Tibial nerve (tissue), 4 donors: ENCODE measurements at regions not wholly inside any gene's neighbourhood (a gene's known extent, or its start where the extent isn't known, plus 50 kb on each side); places are given as distances from the start of the nearest gene placed in this dataset.

ENCODE experiments used
- CTCF ChIP-seq, 5 experiments: fragments of 200-600 bp in 3 of 5; fragments of 450-650 bp in 2 of 5; sonication (generic) in 3 of 5; IDR thresholded peaks; one replicate each; pipeline ENCODE4 v1.5.1; 2016 to 2019; ENCODE audit warnings: antibody characterized with exemption in 5 of 5, mild to moderate bottlenecking in 3 of 5, moderate library complexity in 2 of 5
- EP300 ChIP-seq, 2 donors: sonication (generic); formaldehyde crosslinking; IDR thresholded peaks; one replicate each; pipeline ENCODE4 v1.6.1; 2017; ENCODE audit warnings: antibody characterized with exemption in 2 of 2, mild to moderate bottlenecking in 1 of 2

GRCh38 chr12:71038960-71039359 lies 118.4 kb upstream of the PTPRR start:
- TF ChIP-seq EP300 (IDR thresholded peaks at IDR 0.05), result no peak
- TF ChIP-seq CTCF (IDR thresholded peaks at IDR 0.05), result no peak
